ENCODE measurements at regions not wholly inside any gene's neighbourhood (a gene's known extent, or its start where the extent isn't known, plus 50 kb on each side); places are given as distances from the start of the nearest gene placed in this dataset.

DNA sequence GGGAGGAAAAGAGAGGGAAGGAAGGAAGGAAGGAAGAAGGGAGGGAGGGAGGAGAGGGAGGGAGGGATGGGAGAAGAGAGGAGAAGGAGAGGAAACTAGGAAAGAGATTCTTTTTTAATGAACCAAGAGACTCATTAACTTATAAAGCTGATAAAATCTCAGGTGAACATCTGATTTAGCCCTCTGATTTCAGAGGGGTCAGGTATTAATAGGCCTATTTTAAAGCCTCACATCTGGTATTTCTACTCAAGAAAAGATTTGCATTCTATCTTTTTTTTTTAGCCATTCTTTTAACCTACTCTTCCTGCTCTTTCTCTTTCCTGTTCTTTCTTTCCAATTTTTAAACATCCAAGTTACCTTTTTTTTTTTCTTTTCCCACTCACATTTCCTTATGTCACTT, 103.3 kb upstream of the CPEB2 start:
- H3K9me3 ChIP-seq (replicated peaks; ENCODE audit: low read length) = no peaks in the 10 kb centered on the region
- peaks cover 14% of the 10 kb centered on the region for H3K27me3 ChIP-seq (ENCODE audit: control insufficient read depth, insufficient read depth, low read length)
- H3K4me3 ChIP-seq (ENCODE audit: low read length) = no peak overlapping the region
- H3K9ac ChIP-seq (ENCODE audit: low read depth, low read length) = no peak overlapping the region
- no peak overlapping the region for H3K4me2 ChIP-seq (ENCODE audit: low read length)
- H3K4me1 ChIP-seq (ENCODE audit: control insufficient read depth, insufficient read depth, low read length) = no peaks in the 10 kb centered on the region
- no peaks in the 10 kb centered on the region for H3K36me3 ChIP-seq (ENCODE audit: insufficient read depth, low read length)

- no peaks in the 10 kb centered on the region for H3K36me3 ChIP-seq (ENCODE audit: insufficient read depth, low read length)
- H3K4me2 ChIP-seq (ENCODE audit: low read length) = no peak overlapping the region
- no peaks in the 10 kb centered on the region for H3K9me3 ChIP-seq (replicated peaks; ENCODE audit: low read length)
- H3K9ac ChIP-seq (ENCODE audit: low read depth, low read length) = no peak overlapping the region
- no peak overlapping the region for H3K4me3 ChIP-seq (ENCODE audit: low read length)
- peaks cover 14% of the 10 kb centered on the region for H3K27me3 ChIP-seq (ENCODE audit: control insufficient read depth, insufficient read depth, low read length)
- no peaks in the 10 kb centered on the region for H3K4me1 ChIP-seq (ENCODE audit: control insufficient read depth, insufficient read depth, low read length)
Measured at GRCh38 chr4:14902342-14902741, 99.9 kb upstream of the CPEB2 start.

GRCh38 chr4:14903321-14903720, 99.0 kb upstream of the CPEB2 start:
- Histone ChIP-seq H3K27me3 (ENCODE audit: control insufficient read depth, insufficient read depth, low read length) (peaks cover 9% of the 10 kb centered on the region), H3K36me3 (ENCODE audit: insufficient read depth, low read length) (no peaks in the 10 kb centered on the region), H3K9ac (ENCODE audit: low read depth, low read length) (no peak overlapping the region), H3K4me2 (ENCODE audit: low read length) (no peak overlapping the region), H3K4me3 (ENCODE audit: low read length) (no peak overlapping the region), H3K4me1 (ENCODE audit: control insufficient read depth, insufficient read depth, low read length) (no peaks in the 10 kb centered on the region), H3K9me3 (replicated peaks; ENCODE audit: low read length) (no peaks in the 10 kb centered on the region)

- Histone ChIP-seq H3K36me3 (ENCODE audit: insufficient read depth, low read length) (no peaks in the 10 kb centered on the region), H3K9ac (ENCODE audit: low read depth, low read length) (no peak overlapping the region), H3K9me3 (replicated peaks; ENCODE audit: low read length) (no peaks in the 10 kb centered on the region), H3K4me3 (ENCODE audit: low read length) (no peak overlapping the region), H3K27me3 (ENCODE audit: control insufficient read depth, insufficient read depth, low read length) (peaks cover 11% of the 10 kb centered on the region), H3K4me2 (ENCODE audit: low read length) (no peak overlapping the region), H3K4me1 (ENCODE audit: control insufficient read depth, insufficient read depth, low read length) (no peaks in the 10 kb centered on the region)
Measured at GRCh38 chr4:14906805-14907204, 95.5 kb upstream of the CPEB2 start.

DNA sequence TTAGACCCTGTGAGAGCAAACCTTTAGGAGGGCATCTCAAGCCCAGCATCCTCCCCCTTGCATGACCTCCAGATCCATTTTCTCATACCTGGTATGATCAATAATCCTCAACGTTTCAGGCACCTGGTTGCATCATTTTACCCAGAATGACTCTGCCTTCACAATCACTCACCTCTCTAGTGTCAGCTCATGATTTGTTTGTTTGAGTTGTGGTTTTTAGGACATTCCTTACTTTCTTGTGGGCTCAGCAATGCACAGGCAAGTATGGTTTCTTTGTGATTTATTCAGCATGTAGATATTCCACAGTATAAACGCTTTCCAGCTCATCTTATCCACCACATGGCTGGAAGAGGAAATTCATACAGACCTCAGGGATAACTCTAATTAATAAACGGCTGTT, 93.6 kb upstream of the CPEB2 start:
- no peaks in the 10 kb centered on the region for H3K36me3 ChIP-seq (ENCODE audit: insufficient read depth, low read length)
- no peaks in the 10 kb centered on the region for H3K9me3 ChIP-seq (replicated peaks; ENCODE audit: low read length)
- H3K27me3 ChIP-seq (ENCODE audit: control insufficient read depth, insufficient read depth, low read length) = peaks cover 5% of the 10 kb centered on the region
- H3K9ac ChIP-seq (ENCODE audit: low read depth, low read length) = no peak overlapping the region
- H3K4me1 ChIP-seq (ENCODE audit: control insufficient read depth, insufficient read depth, low read length) = no peaks in the 10 kb centered on the region
- no peak overlapping the region for H3K4me2 ChIP-seq (ENCODE audit: low read length)
- H3K4me3 ChIP-seq (ENCODE audit: low read length) = no peak overlapping the region

- Histone ChIP-seq H3K36me3 (ENCODE audit: insufficient read depth, low read length) (no peaks in the 10 kb centered on the region), H3K4me3 (ENCODE audit: low read length) (no peak overlapping the region), H3K4me2 (ENCODE audit: low read length) (no peak overlapping the region), H3K9me3 (replicated peaks; ENCODE audit: low read length) (no peaks in the 10 kb centered on the region), H3K27me3 (ENCODE audit: control insufficient read depth, insufficient read depth, low read length) (peaks cover 5% of the 10 kb centered on the region), H3K4me1 (ENCODE audit: control insufficient read depth, insufficient read depth, low read length) (no peaks in the 10 kb centered on the region), H3K9ac (ENCODE audit: low read depth, low read length) (no peak overlapping the region)
Measured at GRCh38 chr4:14910411-14910810, 91.9 kb upstream of the CPEB2 start.

DNA sequence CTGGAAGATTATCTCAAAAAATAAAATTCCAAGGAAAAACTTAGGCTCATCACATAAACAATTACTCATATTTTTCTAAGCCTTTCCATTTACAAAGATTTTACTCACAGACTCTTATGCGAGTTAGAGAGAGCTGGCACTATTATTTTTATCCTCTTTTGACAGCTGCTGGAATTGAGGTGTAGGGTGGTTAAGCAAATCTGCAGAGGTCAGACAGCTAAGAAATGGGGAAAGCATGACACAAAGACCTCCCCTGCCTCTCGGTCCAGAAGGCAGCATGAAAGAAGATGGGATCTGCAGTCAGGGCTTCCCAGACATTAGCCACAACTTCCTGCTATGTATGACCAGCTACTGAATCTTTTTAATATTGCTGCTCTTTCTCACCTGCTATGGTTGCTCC, 89.9 kb upstream of the CPEB2 start:
- Histone ChIP-seq H3K9me3 (replicated peaks; ENCODE audit: low read length) (no peaks in the 10 kb centered on the region), H3K4me2 (ENCODE audit: low read length) (no peak overlapping the region), H3K27me3 (ENCODE audit: control insufficient read depth, insufficient read depth, low read length) (peaks cover 5% of the 10 kb centered on the region), H3K4me3 (ENCODE audit: low read length) (no peak overlapping the region), H3K9ac (ENCODE audit: low read depth, low read length) (no peak overlapping the region), H3K36me3 (ENCODE audit: insufficient read depth, low read length) (no peaks in the 10 kb centered on the region), H3K4me1 (ENCODE audit: control insufficient read depth, insufficient read depth, low read length) (peaks cover 8% of the 10 kb centered on the region)

DNA sequence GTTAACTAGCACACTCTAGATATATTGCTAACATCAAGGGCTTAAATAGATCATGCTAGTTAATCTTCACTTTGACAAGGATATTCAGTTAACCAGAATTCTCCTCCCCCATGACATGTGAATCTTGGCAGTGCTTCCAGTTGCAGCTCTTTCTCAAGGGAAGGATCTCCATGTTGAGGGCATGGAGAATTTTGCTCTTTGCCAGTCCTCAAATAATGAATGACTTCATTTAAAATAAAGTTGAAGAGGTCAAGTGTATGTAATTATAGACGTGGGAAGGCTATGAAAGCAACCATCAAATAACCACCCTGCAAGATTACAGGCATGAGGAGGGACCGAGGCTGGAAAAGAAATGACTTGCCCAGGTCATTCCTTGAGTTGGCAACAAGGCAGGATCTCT, 87.3 kb upstream of the CPEB2 start:
- Histone ChIP-seq H3K4me1 (ENCODE audit: control insufficient read depth, insufficient read depth, low read length) (peaks cover 8% of the 10 kb centered on the region), H3K27me3 (ENCODE audit: control insufficient read depth, insufficient read depth, low read length) (peaks cover 5% of the 10 kb centered on the region), H3K9ac (ENCODE audit: low read depth, low read length) (no peak overlapping the region), H3K4me2 (ENCODE audit: low read length) (no peak overlapping the region), H3K36me3 (ENCODE audit: insufficient read depth, low read length) (no peaks in the 10 kb centered on the region), H3K9me3 (replicated peaks; ENCODE audit: low read length) (no peaks in the 10 kb centered on the region), H3K4me3 (ENCODE audit: low read length) (no peak overlapping the region)

- H3K9ac ChIP-seq (ENCODE audit: low read depth, low read length) = no peak overlapping the region
- peaks cover 8% of the 10 kb centered on the region for H3K4me1 ChIP-seq (ENCODE audit: control insufficient read depth, insufficient read depth, low read length)
- H3K9me3 ChIP-seq (replicated peaks; ENCODE audit: low read length) = no peaks in the 10 kb centered on the region
- no peaks in the 10 kb centered on the region for H3K27me3 ChIP-seq (ENCODE audit: control insufficient read depth, insufficient read depth, low read length)
- H3K4me3 ChIP-seq (ENCODE audit: low read length) = no peak overlapping the region
- H3K36me3 ChIP-seq (ENCODE audit: insufficient read depth, low read length) = no peaks in the 10 kb centered on the region
- H3K4me2 ChIP-seq (ENCODE audit: low read length) = no peak overlapping the region
Measured at GRCh38 chr4:14916554-14917297, 85.6 kb upstream of the CPEB2 start.

- Histone ChIP-seq H3K4me3 (ENCODE audit: low read length) (no peak overlapping the region), H3K9me3 (replicated peaks; ENCODE audit: low read length) (no peaks in the 10 kb centered on the region), H3K9ac (ENCODE audit: low read depth, low read length) (no peak overlapping the region), H3K4me1 (ENCODE audit: control insufficient read depth, insufficient read depth, low read length) (peaks cover 8% of the 10 kb centered on the region), H3K27me3 (ENCODE audit: control insufficient read depth, insufficient read depth, low read length) (no peaks in the 10 kb centered on the region), H3K36me3 (ENCODE audit: insufficient read depth, low read length) (no peaks in the 10 kb centered on the region), H3K4me2 (ENCODE audit: low read length) (no peak overlapping the region)
Measured at GRCh38 chr4:14917298-14917633, 85.0 kb upstream of the CPEB2 start.

DNA sequence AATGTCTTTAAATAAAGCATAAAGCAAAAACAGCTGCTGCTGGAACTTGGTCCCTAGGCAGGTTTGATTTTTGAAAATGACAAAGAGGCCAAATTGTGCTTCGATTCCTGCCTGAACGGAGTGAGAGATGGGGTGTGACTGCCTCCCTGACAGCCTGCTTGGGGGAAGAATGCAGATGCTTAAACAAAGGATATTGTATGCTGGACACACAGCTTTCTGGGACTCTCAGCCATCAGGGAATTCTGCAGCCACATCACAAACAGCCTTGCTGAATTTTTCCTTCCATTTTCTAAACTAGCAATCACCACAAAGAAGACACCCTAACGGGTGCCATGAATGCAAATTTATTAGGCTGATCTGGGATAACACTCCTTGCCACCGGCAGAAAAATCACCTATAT, 83.9 kb upstream of the CPEB2 start:
- no peaks in the 10 kb centered on the region for H3K36me3 ChIP-seq (ENCODE audit: insufficient read depth, low read length)
- no peaks in the 10 kb centered on the region for H3K9me3 ChIP-seq (replicated peaks; ENCODE audit: low read length)
- peaks cover 8% of the 10 kb centered on the region for H3K4me1 ChIP-seq (ENCODE audit: control insufficient read depth, insufficient read depth, low read length)
- H3K9ac ChIP-seq (ENCODE audit: low read depth, low read length) = no peak overlapping the region
- no peak overlapping the region for H3K4me2 ChIP-seq (ENCODE audit: low read length)
- no peaks in the 10 kb centered on the region for H3K27me3 ChIP-seq (ENCODE audit: control insufficient read depth, insufficient read depth, low read length)
- H3K4me3 ChIP-seq (ENCODE audit: low read length) = no peak overlapping the region

- Histone ChIP-seq H3K9me3 (replicated peaks; ENCODE audit: low read length) (no peaks in the 10 kb centered on the region), H3K4me1 (ENCODE audit: control insufficient read depth, insufficient read depth, low read length) (peaks cover 8% of the 10 kb centered on the region), H3K9ac (ENCODE audit: low read depth, low read length) (no peak overlapping the region), H3K4me2 (ENCODE audit: low read length) (no peak overlapping the region), H3K4me3 (ENCODE audit: low read length) (no peak overlapping the region), H3K27me3 (ENCODE audit: control insufficient read depth, insufficient read depth, low read length) (no peaks in the 10 kb centered on the region), H3K36me3 (ENCODE audit: insufficient read depth, low read length) (no peaks in the 10 kb centered on the region)
Measured at GRCh38 chr4:14919785-14920184, 82.5 kb upstream of the CPEB2 start.
